B cell (primary cell): ENCODE measurements at regions not wholly inside any gene's neighbourhood (a gene's known extent, or its start where the extent isn't known, plus 50 kb on each side); places are given as distances from the start of the nearest gene placed in this dataset.
"Not testable (repeated sequence)": the region's sequence is repeated elsewhere in the genome, so short reads cannot be mapped to it uniquely, and the experiment has no call there.

Source experiments
- ATAC-seq: fragments of 200-7000 bp; cut with Tn5 transposase; one replicate; pipeline ENCODE4 v1.10.0; 2021; ENCODE audit warnings: low read depth, mild to moderate bottlenecking, moderate number of reproducible peaks, moderate library complexity
- CTCF ChIA-PET: fragments of 350-600 bp; sonication (Branson Sonifier 250); formaldehyde crosslinking; loops from one replicate; lab custom pipeline; 2021; ENCODE audit warnings: antibody characterized with exemption, inconsistent platforms; lab: Charles Lee
- POLR2A ChIA-PET: fragments of 350-600 bp; sonication (Branson Sonifier 250); formaldehyde crosslinking; loops from one replicate; lab custom pipeline; 2021; ENCODE audit warnings: antibody characterized with exemption; lab: Charles Lee
- DNase-seq: peaks from one replicate; pipeline ENCODE4 v3.0.0; 2013
- H2AFZ ChIP-seq: 2 replicates; pipeline ENCODE4 v1.6.1; 2012; ENCODE audit warnings: mild to moderate bottlenecking, low read depth, low read length; ENCODE audit not compliant: insufficient read depth, poor library complexity, severe bottlenecking
- H3K27ac ChIP-seq, 2 donors: 1 replicate in 1 of 2; 2 replicates in 1 of 2; pipeline ENCODE4 v1.5.1; 2012 to 2013; ENCODE audit warnings: low read length in 2 of 2, mild to moderate bottlenecking in 2 of 2, moderate library complexity in 1 of 2
- H3K27me3 ChIP-seq, 4 experiments: fragments of 200-600 bp in 1 of 4; sonication (generic) in 1 of 4; replicated peaks in 1 of 4; 1 replicate in 2 of 4; 2 replicates in 2 of 4; pipeline versions ENCODE4 v1.6.1 to v1.7.0; 2013 to 2016; ENCODE audit warnings: low read length in 3 of 4, mild to moderate bottlenecking in 2 of 4, mixed read lengths in 1 of 4, moderate library complexity in 1 of 4; ENCODE audit not compliant: insufficient read depth in 4 of 4, control insufficient read depth in 3 of 4; ENCODE audit errors: control extremely low read depth in 1 of 4
- H3K36me3 ChIP-seq, 2 experiments: replicated peaks in 1 of 2; 1 replicate in 1 of 2; 2 replicates in 1 of 2; pipeline versions ENCODE4 v1.6.1 to v1.7.1; 2013; ENCODE audit warnings: low read length in 1 of 2; ENCODE audit not compliant: insufficient read depth in 2 of 2, control insufficient read depth in 1 of 2; ENCODE audit errors: control extremely low read depth in 1 of 2, extremely low read depth in 1 of 2
- H3K4me1 ChIP-seq, 2 donors: fragments of 200-600 bp in 1 of 2; sonication (generic) in 1 of 2; 1 replicate in 1 of 2; 2 replicates in 1 of 2; pipeline versions ENCODE4 v1.5.1 to v1.6.1; 2013 to 2017; ENCODE audit warnings: low read length in 2 of 2; ENCODE audit not compliant: control insufficient read depth in 2 of 2, insufficient read depth in 2 of 2
- H3K4me2 ChIP-seq: replicated peaks from 2 replicates; pipeline ENCODE3; 2012; ENCODE audit warnings: mild to moderate bottlenecking, low read depth, low read length; ENCODE audit not compliant: poor library complexity, severe bottlenecking
- H3K4me3 ChIP-seq, 5 experiments: fragments of 200-600 bp in 1 of 5; sonication (generic) in 1 of 5; 1 replicate in 3 of 5; 2 replicates in 2 of 5; pipeline versions ENCODE4 v1.5.1 to v1.7.0; 2011 to 2016; ENCODE audit warnings: low read length in 4 of 5, mild to moderate bottlenecking in 4 of 5, low read depth in 2 of 5, control low read depth in 1 of 5, moderate library complexity in 1 of 5; ENCODE audit not compliant: insufficient read depth in 1 of 5; ENCODE audit errors: control extremely low read depth in 1 of 5, extremely low read depth in 1 of 5
- H3K79me2 ChIP-seq: fragments of 200-600 bp; sonication (generic); one replicate; pipeline ENCODE4 v1.6.0; 2016; ENCODE audit warnings: low read length; ENCODE audit not compliant: control insufficient read depth, insufficient read depth
- H3K9ac ChIP-seq: fragments of 200-600 bp; sonication (generic); 2 replicates; pipeline ENCODE4 v1.6.1; 2017; ENCODE audit warnings: mild to moderate bottlenecking, low read length, moderate library complexity
- H3K9me3 ChIP-seq, 3 donors: one replicate each; pipeline versions ENCODE4 v1.6.1 to v1.7.1; 2013; ENCODE audit warnings: low read length in 2 of 3; ENCODE audit not compliant: control insufficient read depth in 2 of 3, insufficient read depth in 1 of 3; ENCODE audit errors: control extremely low read depth in 1 of 3
- H4K20me1 ChIP-seq: 2 replicates; pipeline ENCODE4 v1.6.0; 2012; ENCODE audit warnings: mild to moderate bottlenecking, low read length; ENCODE audit not compliant: insufficient read depth, control insufficient read depth, poor library complexity, severe bottlenecking
- H3K27ac Mint-ChIP-seq: one replicate; pipeline ENCODE4 v1.8.0; 2021; ENCODE audit warnings: mixed read lengths
- H3K27me3 Mint-ChIP-seq: one replicate; pipeline ENCODE4 v1.8.0; 2021; ENCODE audit warnings: mixed read lengths
- H3K4me1 Mint-ChIP-seq: one replicate; pipeline ENCODE4 v1.8.0; 2021; ENCODE audit warnings: mixed read lengths
- H3K4me3 Mint-ChIP-seq: one replicate; pipeline ENCODE4 v1.8.0; 2021; ENCODE audit warnings: mixed read lengths
- H3K9me3 Mint-ChIP-seq: one replicate; pipeline ENCODE4 v1.8.0; 2022; ENCODE audit warnings: mixed read lengths; ENCODE audit not compliant: insufficient read depth
- EZH2 ChIP-seq: IDR thresholded peaks from 2 replicates; pipeline ENCODE4 v1.6.1; 2012; ENCODE audit warnings: borderline replicate concordance, low read depth, mild to moderate bottlenecking, moderate library complexity, low read length; ENCODE audit not compliant: insufficient read depth, poor library complexity, severe bottlenecking
- WGBS: methylation state at CpG from one replicate; pipeline ENCODE4 v1.1.5; 2013; ENCODE audit warnings: missing lambda C conversion rate; ENCODE audit not compliant: insufficient coverage; 5-methylcytosine and 5-hydroxymethylcytosine counted together
- intact Hi-C: fragments of 100-400 bp; cut with micrococcal nuclease; formaldehyde crosslinking; loops from one replicate; pipeline ENCODE4 v1.10.0; 2022
- TF ChIP-seq, protein P1 (sequence below): fragments of 200-600 bp; IDR thresholded peaks from one replicate; pipeline ENCODE4 v1.8.0; 2022; ENCODE audit warnings: antibody characterized with exemption, mild to moderate bottlenecking

DNA sequence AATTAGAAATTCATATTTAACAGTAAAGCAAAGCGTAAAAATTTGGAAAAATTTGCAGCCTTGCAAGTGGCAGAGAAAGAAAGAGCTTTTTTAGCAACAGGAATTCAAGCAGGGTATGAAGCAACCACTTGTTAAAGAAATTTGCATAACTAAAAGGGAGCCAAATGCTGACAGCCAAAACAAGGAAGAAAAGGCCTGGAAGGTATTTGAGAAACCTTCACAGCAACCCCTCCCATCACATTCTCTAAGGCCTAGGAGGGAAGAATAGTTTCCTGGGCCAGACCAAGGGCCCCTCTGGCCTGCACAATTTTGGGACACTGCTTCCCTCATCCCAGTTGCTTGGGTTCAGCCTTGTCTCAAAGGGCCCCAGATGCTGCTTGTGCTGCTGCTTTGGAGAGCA lies 672.4 kb upstream of the TMPRSS15 start:
- Histone ChIP-seq H4K20me1 (no peaks in the 10 kb centered on the region), H3K79me2 (no peaks in the 10 kb centered on the region), H3K4me2 (no peak overlapping the region), H3K36me3 (no peaks in the 10 kb centered on the region), H3K9ac (no peak overlapping the region), H2AFZ (no peak overlapping the region), H3K27ac (no peak overlapping the region), H3K4me1 (no peaks in the 10 kb centered on the region), H3K4me3 (no peak overlapping the region), H3K9me3 (peaks cover 0 to 16% (median 3%) of the 10 kb centered on the region in 3 donors), H3K27me3 (no peaks in the 10 kb centered on the region)
- Mint-ChIP-seq H3K4me3 (no peak overlapping the region), H3K27me3 (no peaks in the 10 kb centered on the region), H3K4me1 (no peaks in the 10 kb centered on the region), H3K9me3 (peaks cover 2% of the 10 kb centered on the region), H3K27ac (no peak overlapping the region)
- intact Hi-C loops, result no loop called here
- no peak for TF ChIP-seq EZH2
- TF ChIP-seq, protein P1, sequence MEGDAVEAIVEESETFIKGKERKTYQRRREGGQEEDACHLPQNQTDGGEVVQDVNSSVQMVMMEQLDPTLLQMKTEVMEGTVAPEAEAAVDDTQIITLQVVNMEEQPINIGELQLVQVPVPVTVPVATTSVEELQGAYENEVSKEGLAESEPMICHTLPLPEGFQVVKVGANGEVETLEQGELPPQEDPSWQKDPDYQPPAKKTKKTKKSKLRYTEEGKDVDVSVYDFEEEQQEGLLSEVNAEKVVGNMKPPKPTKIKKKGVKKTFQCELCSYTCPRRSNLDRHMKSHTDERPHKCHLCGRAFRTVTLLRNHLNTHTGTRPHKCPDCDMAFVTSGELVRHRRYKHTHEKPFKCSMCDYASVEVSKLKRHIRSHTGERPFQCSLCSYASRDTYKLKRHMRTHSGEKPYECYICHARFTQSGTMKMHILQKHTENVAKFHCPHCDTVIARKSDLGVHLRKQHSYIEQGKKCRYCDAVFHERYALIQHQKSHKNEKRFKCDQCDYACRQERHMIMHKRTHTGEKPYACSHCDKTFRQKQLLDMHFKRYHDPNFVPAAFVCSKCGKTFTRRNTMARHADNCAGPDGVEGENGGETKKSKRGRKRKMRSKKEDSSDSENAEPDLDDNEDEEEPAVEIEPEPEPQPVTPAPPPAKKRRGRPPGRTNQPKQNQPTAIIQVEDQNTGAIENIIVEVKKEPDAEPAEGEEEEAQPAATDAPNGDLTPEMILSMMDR, result no peak
- no CpG with 5 or more reads among the region's 1 CpG for WGBS
- ATAC-seq (no peak), DNase-seq (no peak)
- POLR2A ChIA-PET, result no interaction called here
- CTCF ChIA-PET, result no interaction called here

DNA sequence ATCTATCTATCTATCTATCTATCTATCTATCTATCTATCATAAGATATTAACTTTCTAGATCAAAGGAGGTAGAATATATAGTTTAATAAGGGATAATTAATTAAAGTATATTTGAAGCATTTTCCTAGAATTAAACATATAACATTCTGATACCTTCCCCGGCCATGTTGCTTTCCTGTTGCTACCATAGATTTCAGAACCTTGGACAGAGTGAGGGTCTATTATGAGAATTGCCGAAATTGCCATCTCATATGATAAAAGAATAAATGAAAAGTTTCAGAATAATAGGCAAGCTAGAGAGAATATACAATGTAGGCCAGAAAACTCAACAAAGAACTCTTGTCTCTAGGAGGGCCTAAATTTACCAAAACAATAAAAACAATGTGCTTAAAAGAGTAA lies 706.1 kb upstream of the TMPRSS15 start:
- intact Hi-C loops, result no loop called here

DNA sequence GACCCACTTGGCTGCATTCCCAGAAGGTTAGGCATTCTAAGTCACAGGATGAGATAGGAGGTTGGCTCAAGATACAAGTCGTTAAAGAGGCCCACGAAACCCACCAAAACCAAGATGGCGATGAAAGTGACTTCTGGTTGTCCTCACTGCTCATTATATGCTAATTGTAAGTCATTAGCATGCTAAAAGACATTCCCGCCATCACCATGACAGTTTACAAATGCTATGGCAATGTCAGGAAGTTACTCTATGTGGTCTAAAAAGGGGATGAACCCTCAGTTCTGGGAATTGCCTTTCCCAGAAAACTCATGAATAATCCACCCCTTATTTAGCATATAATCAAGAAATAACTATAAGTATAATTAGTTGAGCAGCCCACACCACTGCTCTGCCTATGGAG lies 715.7 kb upstream of the TMPRSS15 start:
- H3K4me2 ChIP-seq, H3K79me2 ChIP-seq, H3K4me1 ChIP-seq, H3K4me3 Mint-ChIP-seq, H3K27me3 ChIP-seq, H3K27ac Mint-ChIP-seq, H3K9ac ChIP-seq, H4K20me1 ChIP-seq, H3K4me1 Mint-ChIP-seq, H3K36me3 ChIP-seq, H3K27me3 Mint-ChIP-seq, DNase-seq, H3K9me3 Mint-ChIP-seq, intact Hi-C loops, H3K27ac ChIP-seq, H3K9me3 ChIP-seq, ATAC-seq, H3K4me3 ChIP-seq, H2AFZ ChIP-seq, POLR2A ChIA-PET, CTCF ChIA-PET: not testable (repeated sequence)
- no CpG with 5 or more reads among the region's 4 CpGs for WGBS

More for the DNA sequence above, 706.1 kb upstream of the TMPRSS15 start:
- no peaks in the 10 kb centered on the region for H3K27me3 Mint-ChIP-seq
- H3K9me3 Mint-ChIP-seq, result peaks cover 4% of the 10 kb centered on the region
- H3K9me3 ChIP-seq, result peaks cover 0 to 2% (median 0%) of the 10 kb centered on the region in 3 donors
- H3K9ac ChIP-seq, result no peak overlapping the region
- no peaks in the 10 kb centered on the region for H4K20me1 ChIP-seq
- no peak overlapping the region for H3K4me2 ChIP-seq
- DNase-seq, result no peak
- H3K27me3 ChIP-seq, result no peaks in the 10 kb centered on the region
- no CpG with 5 or more reads among the region's 2 CpGs for WGBS
- ChIA-PET POLR2A (no interaction called here), CTCF (no interaction called here)
- no peaks in the 10 kb centered on the region for H3K4me1 ChIP-seq
- ATAC-seq, result no peak
- H2AFZ ChIP-seq, result no peak overlapping the region
- TF ChIP-seq, protein P1, result no peak
- TF ChIP-seq EZH2, result no peak
- no peaks in the 10 kb centered on the region for H3K4me1 Mint-ChIP-seq
- no peak overlapping the region for H3K4me3 Mint-ChIP-seq
- no peak overlapping the region for H3K27ac Mint-ChIP-seq
- no peak overlapping the region for H3K27ac ChIP-seq
- no peaks in the 10 kb centered on the region for H3K36me3 ChIP-seq
- H3K79me2 ChIP-seq, result no peaks in the 10 kb centered on the region
- no peak overlapping the region for H3K4me3 ChIP-seq
